ENCODE measurements at regions not wholly inside any gene's neighbourhood (a gene's known extent, or its start where the extent isn't known, plus 50 kb on each side); places are given as distances from the start of the nearest gene placed in this dataset.

DNA sequence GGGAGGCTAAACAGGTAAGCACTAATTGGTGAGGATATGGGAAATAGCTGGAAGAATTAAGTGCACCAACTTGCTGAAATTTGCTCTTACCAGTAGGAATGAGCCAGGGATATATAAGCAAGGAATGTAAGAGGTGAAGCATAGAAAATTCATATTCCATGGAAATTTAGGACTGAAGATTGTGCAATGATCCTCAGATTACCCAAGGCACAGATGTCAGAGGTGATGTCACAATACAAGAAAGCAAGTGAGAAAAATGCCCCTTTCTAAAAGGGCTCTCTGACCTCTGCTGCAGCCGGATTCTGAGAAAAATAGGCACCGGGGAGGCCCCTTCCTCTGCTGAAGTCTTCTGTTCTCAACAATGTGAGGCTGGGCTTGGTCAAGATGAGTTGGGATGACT, 112.3 kb upstream of the ZNF678 start:
- no peak overlapping the region for H3K9ac ChIP-seq (ENCODE audit: control insufficient read depth, extremely low read depth, insufficient read depth, low read length)
- no peaks in the 10 kb centered on the region for H3K36me3 ChIP-seq (ENCODE audit: control insufficient read depth in 2 of 2, extremely low read depth in 1 of 2, insufficient read depth in 2 of 2, low read length in 2 of 2)
- H3K9me1 ChIP-seq (ENCODE audit: control insufficient read depth, extremely low read depth, insufficient read depth, low read length), result no peaks in the 10 kb centered on the region
- DNase-seq (ENCODE audit: low read depth, low spot score) (no peak), FAIRE-seq (no peak)
- H2AFZ ChIP-seq (ENCODE audit: control insufficient read depth, low read length), result no peak overlapping the region
- H3K9me3 ChIP-seq (ENCODE audit: control insufficient read depth, low read depth, low read length), result no peaks in the 10 kb centered on the region
- H3K79me2 ChIP-seq (ENCODE audit: control insufficient read depth, insufficient read depth, low read length), result no peaks in the 10 kb centered on the region
- no peak overlapping the region for H3K4me3 ChIP-seq (ENCODE audit: control insufficient read depth in 2 of 3, extremely low read depth in 1 of 3, insufficient read depth in 2 of 3, low read depth in 1 of 3, low read length in 3 of 3)
- peaks cover 10% of the 10 kb centered on the region for H3K27me3 ChIP-seq (ENCODE audit: control insufficient read depth, extremely low read depth, insufficient read depth, low read length)
- dilution Hi-C loops (cut with MboI; ENCODE audit: extremely low pct_ligation_motif_present, low sequenced_read_pairs), result no loop called here
- H3K4me1 ChIP-seq (ENCODE audit: control insufficient read depth, extremely low read depth, insufficient read depth, low read length), result no peaks in the 10 kb centered on the region
- TF ChIP-seq EZH2 (IDR thresholded peaks at IDR 0.05; ENCODE audit: low read length), result no peak
- TF ChIP-seq, protein P1, sequence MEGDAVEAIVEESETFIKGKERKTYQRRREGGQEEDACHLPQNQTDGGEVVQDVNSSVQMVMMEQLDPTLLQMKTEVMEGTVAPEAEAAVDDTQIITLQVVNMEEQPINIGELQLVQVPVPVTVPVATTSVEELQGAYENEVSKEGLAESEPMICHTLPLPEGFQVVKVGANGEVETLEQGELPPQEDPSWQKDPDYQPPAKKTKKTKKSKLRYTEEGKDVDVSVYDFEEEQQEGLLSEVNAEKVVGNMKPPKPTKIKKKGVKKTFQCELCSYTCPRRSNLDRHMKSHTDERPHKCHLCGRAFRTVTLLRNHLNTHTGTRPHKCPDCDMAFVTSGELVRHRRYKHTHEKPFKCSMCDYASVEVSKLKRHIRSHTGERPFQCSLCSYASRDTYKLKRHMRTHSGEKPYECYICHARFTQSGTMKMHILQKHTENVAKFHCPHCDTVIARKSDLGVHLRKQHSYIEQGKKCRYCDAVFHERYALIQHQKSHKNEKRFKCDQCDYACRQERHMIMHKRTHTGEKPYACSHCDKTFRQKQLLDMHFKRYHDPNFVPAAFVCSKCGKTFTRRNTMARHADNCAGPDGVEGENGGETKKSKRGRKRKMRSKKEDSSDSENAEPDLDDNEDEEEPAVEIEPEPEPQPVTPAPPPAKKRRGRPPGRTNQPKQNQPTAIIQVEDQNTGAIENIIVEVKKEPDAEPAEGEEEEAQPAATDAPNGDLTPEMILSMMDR (optimal IDR thresholded peaks at IDR 0.05 in 1 of 3, IDR thresholded peaks at IDR 0.05 in 1 of 3, conservative IDR thresholded peaks at IDR 0.05 in 1 of 3; ENCODE audit: extremely low read depth in 1 of 3, insufficient read depth in 2 of 3, low read length in 3 of 3), result no peak
- H3K4me2 ChIP-seq (ENCODE audit: control insufficient read depth, extremely low read depth, insufficient read depth, low read depth, low read length), result no peak overlapping the region
- no peak overlapping the region for H3K27ac ChIP-seq (ENCODE audit: control insufficient read depth, insufficient read depth, low read length)
- H4K20me1 ChIP-seq (ENCODE audit: control insufficient read depth, extremely low read depth, insufficient read depth, low read length), result no peaks in the 10 kb centered on the region

DNA sequence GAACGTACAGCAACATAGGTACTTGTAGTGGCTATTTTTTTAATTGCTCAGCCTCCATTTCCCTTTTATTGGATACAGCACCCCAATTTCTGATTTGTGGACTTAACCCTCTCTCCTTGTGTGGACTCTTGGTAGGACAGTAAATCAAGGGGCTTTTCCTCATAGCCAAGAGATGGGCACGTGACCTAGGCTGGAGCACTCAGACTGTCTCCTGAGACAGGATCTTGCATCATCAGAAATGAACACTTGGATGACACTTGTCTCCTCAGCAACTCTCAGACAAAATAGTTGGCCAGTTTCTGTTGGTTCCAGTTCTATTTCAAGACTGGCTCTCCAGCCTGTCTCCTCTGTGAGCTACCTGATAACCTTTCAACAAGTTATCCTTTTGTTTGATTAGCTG, 112.9 kb upstream of the ZNF678 start:
- H3K9me3 ChIP-seq (ENCODE audit: control insufficient read depth, low read depth, low read length), result no peaks in the 10 kb centered on the region
- DNase-seq (ENCODE audit: low read depth, low spot score), result no peak
- no peak for TF ChIP-seq EZH2 (IDR thresholded peaks at IDR 0.05; ENCODE audit: low read length)
- TF ChIP-seq, protein P1 (optimal IDR thresholded peaks at IDR 0.05 in 1 of 3, IDR thresholded peaks at IDR 0.05 in 1 of 3, conservative IDR thresholded peaks at IDR 0.05 in 1 of 3; ENCODE audit: extremely low read depth in 1 of 3, insufficient read depth in 2 of 3, low read length in 3 of 3), result no peak
- H3K27me3 ChIP-seq (ENCODE audit: control insufficient read depth, extremely low read depth, insufficient read depth, low read length), result peaks cover 10% of the 10 kb centered on the region
- no peaks in the 10 kb centered on the region for H3K79me2 ChIP-seq (ENCODE audit: control insufficient read depth, insufficient read depth, low read length)
- no peaks in the 10 kb centered on the region for H4K20me1 ChIP-seq (ENCODE audit: control insufficient read depth, extremely low read depth, insufficient read depth, low read length)
- H3K9ac ChIP-seq (ENCODE audit: control insufficient read depth, extremely low read depth, insufficient read depth, low read length), result no peak overlapping the region
- dilution Hi-C loops (cut with MboI; ENCODE audit: extremely low pct_ligation_motif_present, low sequenced_read_pairs), result no loop called here
- no peaks in the 10 kb centered on the region for H3K36me3 ChIP-seq (ENCODE audit: control insufficient read depth in 2 of 2, extremely low read depth in 1 of 2, insufficient read depth in 2 of 2, low read length in 2 of 2)
- no peak overlapping the region for H3K27ac ChIP-seq (ENCODE audit: control insufficient read depth, insufficient read depth, low read length)
- no peak overlapping the region for H3K4me2 ChIP-seq (ENCODE audit: control insufficient read depth, extremely low read depth, insufficient read depth, low read depth, low read length)
- FAIRE-seq, result no peak
- H2AFZ ChIP-seq (ENCODE audit: control insufficient read depth, low read length), result no peak overlapping the region
- H3K4me3 ChIP-seq (ENCODE audit: control insufficient read depth in 2 of 3, extremely low read depth in 1 of 3, insufficient read depth in 2 of 3, low read depth in 1 of 3, low read length in 3 of 3), result no peak overlapping the region
- no peaks in the 10 kb centered on the region for H3K4me1 ChIP-seq (ENCODE audit: control insufficient read depth, extremely low read depth, insufficient read depth, low read length)
- no peaks in the 10 kb centered on the region for H3K9me1 ChIP-seq (ENCODE audit: control insufficient read depth, extremely low read depth, insufficient read depth, low read length)

Data from keratinocyte (primary cell).